Heart left ventricle (tissue), 16 donors: ENCODE measurements at regions not wholly inside any gene's neighbourhood (a gene's known extent, or its start where the extent isn't known, plus 50 kb on each side); places are given as distances from the start of the nearest gene placed in this dataset.

Experiments used
- ATAC-seq, 4 donors: fragments of 200-7000 bp; cut with Tn5 transposase; one replicate each; pipeline ENCODE4 v1.9.1; 2020 to 2022; ENCODE audit warnings: moderate library complexity in 4 of 4, mild to moderate bottlenecking in 3 of 4, moderate number of reproducible peaks in 1 of 4
- DNase-seq, 5 donors: peaks; one replicate each; pipeline ENCODE4 v3.0.0-alpha.2; 2020
- H3K27ac ChIP-seq, 12 donors: fragments of 200-600 bp; sonication (generic) in 4 of 12; one replicate each; pipeline versions ENCODE4 v1.5.0 to v1.8.0; 2016 to 2022; ENCODE audit warnings: mild to moderate bottlenecking in 2 of 12
- H3K27me3 ChIP-seq, 9 donors: fragments of 200-600 bp; sonication (generic) in 2 of 9; one replicate each; pipeline versions ENCODE4 v1.5.1 to v1.8.0; 2016 to 2022; ENCODE audit warnings: mild to moderate bottlenecking in 3 of 9
- H3K36me3 ChIP-seq, 9 donors: fragments of 200-600 bp; sonication (generic) in 2 of 9; one replicate each; pipeline versions ENCODE4 v1.5.0 to v1.8.0; 2018 to 2022; ENCODE audit warnings: mild to moderate bottlenecking in 2 of 9
- H3K4me1 ChIP-seq, 12 donors: fragments of 200-600 bp; sonication (generic) in 4 of 12; one replicate each; pipeline versions ENCODE4 v1.5.0 to v1.8.0; 2016 to 2022; ENCODE audit warnings: mild to moderate bottlenecking in 3 of 12
- H3K4me3 ChIP-seq, 12 donors: fragments of 200-600 bp; sonication (generic) in 4 of 12; one replicate each; pipeline versions ENCODE4 v1.5.0 to v1.8.0; 2017 to 2022; ENCODE audit warnings: mild to moderate bottlenecking in 9 of 12, moderate library complexity in 4 of 12
- H3K9me3 ChIP-seq, 12 donors: fragments of 200-600 bp; sonication (generic) in 4 of 12; one replicate each; pipeline versions ENCODE4 v1.5.0 to v1.8.0; 2016 to 2022; ENCODE audit warnings: mild to moderate bottlenecking in 1 of 12
- CTCF ChIP-seq, 12 donors: fragments of 200-600 bp; sonication (generic) in 4 of 12; IDR thresholded peaks; one replicate each; pipeline versions ENCODE4 v1.5.0 to v1.8.0; 2018 to 2022; ENCODE audit warnings: antibody characterized with exemption in 12 of 12, mild to moderate bottlenecking in 5 of 12
- POLR2A ChIP-seq, 2 donors: fragments of 450-650 bp; IDR thresholded peaks; one replicate each; pipeline ENCODE4 v1.6.1; 2017; ENCODE audit warnings: antibody characterized with exemption in 2 of 2, mild to moderate bottlenecking in 2 of 2, moderate library complexity in 2 of 2
- WGBS, 4 donors: extraction: QIAGEN DNeasy Blood & Tissue Kit in 2 of 4; methylation state at CpG; one replicate each; pipeline versions ENCODE4 v1.1.5 to v1.1.7; 2013 to 2018; 5-methylcytosine and 5-hydroxymethylcytosine counted together
- intact Hi-C, 10 donors: fragments of 100-400 bp; cut with DNase I; formaldehyde crosslinking; loops; one replicate each; pipeline versions ENCODE4 v1.11.1 to v1.14.2; 2022
- donor health status: ischemic (EF 13 %, LVEDD 7.1; RV severe dilation, severe dysfunction).
- donor health status: healthy with polysubstance abuse.
- donor health status: DM: no; HTN: yes; CAD: no.
- donor health status: DM: no; HTN: no; CAD: no.
- donor health status: ischemic (EF 25% LVEDD 6.9; RV normal size, moderate dysfunction).
- donor health status: ischemic (EF 25% LVEDD 5.7; RV mildly dilated, moderate dysfunction).
- donor health status: healthy.
- donor health status: DM: yes; HTN: yes; CAD: no.
- donor health status: ischemic (EF 35%, LVEDD 5.7; RV mildly dilated, moderate dysfunction).
- donor health status: nonischemic (EF 11% LVEDD 7.7; RV severe dilation, severe dysfunction).
- donor health status: DM: yes; HTN: yes; CAD: no.
- donor health status: PGD.
- donor health status: ischemic (EF 29% LVEDD 5.4; RV normal size, mild dysfunction).
- donor health status: nonischemic (EF 23%, LVEDD 6.1; RV moderate dilation, normal function).

DNA sequence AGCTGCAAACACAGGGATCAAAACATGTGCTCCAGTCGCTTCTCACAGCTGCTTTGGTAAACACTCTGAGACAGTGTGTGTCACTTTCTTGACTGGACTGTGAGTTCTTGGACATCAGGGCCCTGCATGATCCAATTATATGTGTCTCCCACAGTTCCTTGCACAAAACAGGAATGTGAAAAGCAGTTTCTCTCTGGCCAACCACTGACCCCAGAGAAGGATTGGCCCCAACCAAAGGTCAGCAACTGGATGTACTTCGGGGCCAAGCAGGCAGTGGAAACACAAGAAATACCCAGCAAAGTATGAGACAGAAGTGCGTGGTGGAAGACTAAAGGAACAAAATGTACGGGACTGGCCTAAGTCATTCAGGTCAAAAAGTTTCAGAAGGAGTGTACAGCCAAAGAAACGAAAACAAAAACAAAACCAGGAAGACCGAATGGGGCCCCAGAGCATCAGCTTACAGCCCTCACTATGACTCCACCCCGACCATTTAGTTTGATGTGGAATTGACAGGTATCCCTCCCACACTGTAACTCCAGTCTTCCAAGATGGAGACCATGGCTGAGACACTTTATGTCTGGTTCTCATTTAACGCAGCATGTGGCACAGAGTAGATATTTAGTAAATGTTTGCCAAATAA, 76.7 kb upstream of the LPP start:
- TF ChIP-seq CTCF (IDR thresholded peaks at IDR 0.05) (no peak), POLR2A (IDR thresholded peaks at IDR 0.05) (no peak)
- whole genome bisulfite sequencing, 4 donors = 75 to 84% (median 78%) methylated on average over 8 of the region's 8 CpGs
- no peaks in the 10 kb centered on the region for H3K36me3 ChIP-seq
- peak overlapping the region in 10 of 12 donors; percentile 22 to 75 (median 41) for H3K27ac ChIP-seq
- H3K4me3 ChIP-seq = no peak overlapping the region
- ATAC-seq (peak; percentile 71 to 76 (median 73)), DNase-seq (peak in 3 of 5 donors; percentile 13 to 45 (median 40))
- H3K27me3 ChIP-seq = no peaks in the 10 kb centered on the region
- intact Hi-C loops = no loop called here
- peaks cover 0 to 14% (median 5%) of the 10 kb centered on the region in 12 donors for H3K4me1 ChIP-seq
- peaks cover 0 to 11% (median 0%) of the 10 kb centered on the region in 12 donors for H3K9me3 ChIP-seq

GRCh38 chr3:188080091-188080490, 73.9 kb upstream of the LPP start:
- Histone ChIP-seq H3K27ac (no peak overlapping the region), H3K4me3 (no peak overlapping the region), H3K4me1 (peaks cover 0 to 14% (median 6%) of the 10 kb centered on the region in 12 donors), H3K36me3 (no peaks in the 10 kb centered on the region), H3K9me3 (peaks cover 0 to 11% (median 0%) of the 10 kb centered on the region in 12 donors), H3K27me3 (no peaks in the 10 kb centered on the region)
- whole genome bisulfite sequencing, 4 donors = 92 to 99% (median 98%) methylated on average over 2 of the region's 2 CpGs
- TF ChIP-seq CTCF (IDR thresholded peaks at IDR 0.05) (no peak), POLR2A (IDR thresholded peaks at IDR 0.05) (no peak)
- ATAC-seq (no peak), DNase-seq (no peak)
- intact Hi-C loops = no loop called here

GRCh38 chr3:188082031-188082430, 71.9 kb upstream of the LPP start:
- no peak for ATAC-seq

More at GRCh38 chr3:188082031-188082430, 71.9 kb upstream of the LPP start:
- Histone ChIP-seq H3K4me1 (peaks cover 0 to 11% (median 0%) of the 10 kb centered on the region in 12 donors), H3K4me3 (no peak overlapping the region), H3K9me3 (peaks cover 0 to 11% (median 0%) of the 10 kb centered on the region in 12 donors), H3K27ac (peak overlapping the region in 8 of 12 donors; percentile 3 to 59 (median 42)), H3K36me3 (no peaks in the 10 kb centered on the region), H3K27me3 (no peaks in the 10 kb centered on the region)
- 36 to 43% (median 42%) methylated on average over 2 of the region's 2 CpGs for WGBS, 4 donors
- DNase-seq = no peak
- intact Hi-C loops = no loop called here
- no peak for TF ChIP-seq POLR2A (IDR thresholded peaks at IDR 0.05)
- no peak for TF ChIP-seq CTCF (IDR thresholded peaks at IDR 0.05)
